Mesodermal cell (in vitro differentiated cells): ENCODE measurements at regions not wholly inside any gene's neighbourhood (a gene's known extent, or its start where the extent isn't known, plus 50 kb on each side); places are given as distances from the start of the nearest gene placed in this dataset.
A peak's percentile ranks its signal among the peaks of the same experiment; 100 is the strongest.

Experiments
- H3K27ac ChIP-seq: 2 replicates; pipeline ENCODE4 v1.7.0; 2013; ENCODE audit warnings: mild to moderate bottlenecking, low read depth, low read length, moderate library complexity; ENCODE audit not compliant: severe bottlenecking
- H3K36me3 ChIP-seq: 2 replicates; pipeline ENCODE4 v1.7.1; 2013; ENCODE audit warnings: mild to moderate bottlenecking, low read length, moderate library complexity; ENCODE audit not compliant: control insufficient read depth, insufficient read depth
- H3K4me1 ChIP-seq: one replicate; pipeline ENCODE4 v1.7.1; 2013; ENCODE audit warnings: mild to moderate bottlenecking, low read length; ENCODE audit not compliant: insufficient read depth, control insufficient read depth, poor library complexity, severe bottlenecking
- H3K4me3 ChIP-seq: 2 replicates; pipeline ENCODE4 v1.7.0; 2013; ENCODE audit warnings: low read length, control low read depth, mild to moderate bottlenecking; ENCODE audit not compliant: insufficient read depth, poor library complexity, severe bottlenecking; ENCODE audit errors: extremely low read depth
- H3K9me3 ChIP-seq: 2 replicates; pipeline ENCODE4 v1.7.1; 2013; ENCODE audit warnings: mild to moderate bottlenecking, low read length, moderate library complexity; ENCODE audit not compliant: control insufficient read depth
- WGBS, 2 experiments: methylation state at CpG; one replicate each; pipeline ENCODE4 v1.1.5; 2013; ENCODE audit warnings: missing lambda C conversion rate in 2 of 2; ENCODE audit not compliant: insufficient coverage in 2 of 2; 5-methylcytosine and 5-hydroxymethylcytosine counted together

GRCh38 chr2:12795851-12796250 lies 79.1 kb downstream of the TRIB2 start:
- WGBS, 2 experiments, result 100% methylated on average over 1 of the region's 2 CpGs; no CpG with 5 or more reads in 1 of the 2 experiments
- Histone ChIP-seq H3K27ac (no peak overlapping the region), H3K4me1 (no peaks in the 10 kb centered on the region), H3K36me3 (no peaks in the 10 kb centered on the region), H3K4me3 (no peak overlapping the region), H3K9me3 (peaks cover 4% of the 10 kb centered on the region)

- no peaks in the 10 kb centered on the region for H3K4me1 ChIP-seq
- no peak overlapping the region for H3K27ac ChIP-seq
- H3K9me3 ChIP-seq, result peaks cover 11% of the 10 kb centered on the region
- no peak overlapping the region for H3K4me3 ChIP-seq
- 76 to 78% methylated on average over 2 of the region's 4 CpGs for WGBS, 2 experiments
- H3K36me3 ChIP-seq, result no peaks in the 10 kb centered on the region
Observed at GRCh38 chr2:12796657-12797056, 79.9 kb downstream of the TRIB2 start.

DNA sequence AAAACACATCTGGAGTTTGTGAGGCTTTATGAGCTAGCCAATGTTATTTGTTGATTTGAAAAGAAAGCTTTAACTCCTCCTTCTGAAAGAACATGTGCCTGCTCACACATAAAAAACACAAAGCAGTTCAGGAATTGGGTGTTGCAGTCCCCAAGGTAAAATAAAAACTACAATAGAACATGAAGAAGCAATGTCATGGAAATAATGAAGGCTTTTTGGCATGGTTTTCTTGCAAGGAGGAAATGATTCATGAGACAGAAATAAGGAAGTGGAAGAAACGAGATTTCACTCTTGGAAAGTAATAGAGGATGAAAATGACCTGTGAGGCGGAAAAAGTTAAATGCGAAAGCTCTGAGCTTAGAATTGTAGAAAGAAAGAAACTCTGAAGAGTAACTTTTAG lies 81.1 kb downstream of the TRIB2 start:
- Histone ChIP-seq H3K4me1 (no peaks in the 10 kb centered on the region), H3K4me3 (no peak overlapping the region)
- WGBS, 2 experiments, result 88 to 95% methylated on average over 3 of the region's 3 CpGs

DNA sequence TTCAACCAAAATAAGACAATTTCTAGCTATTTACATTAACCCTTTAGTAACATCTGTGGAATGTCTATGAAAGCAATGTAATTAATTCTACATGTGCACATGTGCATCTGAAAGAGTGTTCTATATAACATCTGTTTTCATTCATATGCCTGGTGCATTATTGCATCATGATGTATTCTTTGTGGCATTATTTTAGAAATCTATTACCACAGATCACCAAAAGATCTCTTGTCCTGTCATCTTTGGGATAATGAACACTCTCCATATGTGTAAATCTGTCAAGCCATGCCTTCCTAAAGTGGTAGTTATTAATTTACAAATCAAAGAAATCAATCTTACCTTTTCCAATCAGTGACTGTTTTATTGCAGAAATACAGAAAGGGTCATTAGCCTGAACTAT lies 86.9 kb downstream of the TRIB2 start:
- Histone ChIP-seq H3K4me3 (no peak overlapping the region), H3K4me1 (no peaks in the 10 kb centered on the region), H3K36me3 (no peaks in the 10 kb centered on the region), H3K27ac (no peak overlapping the region), H3K9me3 (peaks cover 22% of the 10 kb centered on the region)

More for the DNA sequence above, 81.1 kb downstream of the TRIB2 start:
- no peaks in the 10 kb centered on the region for H3K36me3 ChIP-seq
- H3K9me3 ChIP-seq, result peaks cover 22% of the 10 kb centered on the region
- no peak overlapping the region for H3K27ac ChIP-seq

GRCh38 chr2:12804091-12804856 lies 87.5 kb downstream of the TRIB2 start:
- peaks cover 22% of the 10 kb centered on the region for H3K9me3 ChIP-seq
- no peaks in the 10 kb centered on the region for H3K36me3 ChIP-seq
- H3K4me1 ChIP-seq, result no peaks in the 10 kb centered on the region
- no CpG with 5 or more reads among the region's 2 CpGs for WGBS, 2 experiments
- no peak overlapping the region for H3K4me3 ChIP-seq
- no peak overlapping the region for H3K27ac ChIP-seq

GRCh38 chr2:12805033-12805432 lies 88.3 kb downstream of the TRIB2 start:
- Histone ChIP-seq H3K4me1 (no peaks in the 10 kb centered on the region), H3K9me3 (peaks cover 22% of the 10 kb centered on the region), H3K4me3 (no peak overlapping the region), H3K36me3 (no peaks in the 10 kb centered on the region), H3K27ac (no peak overlapping the region)

GRCh38 chr2:12806549-12807242 lies 90.0 kb downstream of the TRIB2 start:
- Histone ChIP-seq H3K9me3 (peaks cover 10% of the 10 kb centered on the region), H3K36me3 (no peaks in the 10 kb centered on the region), H3K4me1 (no peaks in the 10 kb centered on the region), H3K27ac (no peak overlapping the region), H3K4me3 (no peak overlapping the region)
- 83 to 100% methylated on average over 1 to 2 of the region's 5 CpGs for whole genome bisulfite sequencing, 2 experiments

- Histone ChIP-seq H3K27ac (peak overlapping the region; percentile 4), H3K36me3 (no peaks in the 10 kb centered on the region), H3K9me3 (no peaks in the 10 kb centered on the region), H3K4me3 (no peak overlapping the region), H3K4me1 (no peaks in the 10 kb centered on the region)
- 72% methylated on average over 3 of the region's 6 CpGs; no CpG with 5 or more reads in 1 of the 2 experiments for WGBS, 2 experiments
Observed at GRCh38 chr2:12807907-12808810, 91.4 kb downstream of the TRIB2 start.

- WGBS, 2 experiments, result 100% methylated on average over 1 of the region's 4 CpGs; no CpG with 5 or more reads in 1 of the 2 experiments
- Histone ChIP-seq H3K9me3 (no peaks in the 10 kb centered on the region), H3K36me3 (no peaks in the 10 kb centered on the region), H3K4me3 (no peak overlapping the region), H3K4me1 (no peaks in the 10 kb centered on the region), H3K27ac (no peak overlapping the region)
Observed at GRCh38 chr2:12809526-12809925, 92.8 kb downstream of the TRIB2 start.

- Histone ChIP-seq H3K4me3 (no peak overlapping the region), H3K27ac (no peak overlapping the region), H3K36me3 (no peaks in the 10 kb centered on the region), H3K9me3 (peaks cover 2% of the 10 kb centered on the region), H3K4me1 (peaks cover 15% of the 10 kb centered on the region)
Observed at GRCh38 chr2:12811916-12812315, 95.2 kb downstream of the TRIB2 start.
